ENCODE measurements at regions not wholly inside any gene's neighbourhood (a gene's known extent, or its start where the extent isn't known, plus 50 kb on each side); places are given as distances from the start of the nearest gene placed in this dataset.
A peak's percentile ranks its signal among the peaks of the same experiment; 100 is the strongest.
"Not testable (repeated sequence)": the region's sequence is repeated elsewhere in the genome, so short reads cannot be mapped to it uniquely, and the experiment has no call there.

- H3K4me1 ChIP-seq; H3K9me3 ChIP-seq; in situ Hi-C loops (cut with MboI; ENCODE audit: low sequenced_read_pairs in 4 of 4); H3K27ac ChIP-seq; H3K4me3 ChIP-seq; DNase-seq; ATAC-seq; H3K36me3 ChIP-seq; intact Hi-C loops (cut with DNase I; ENCODE audit: low total_unique reads); H3K27me3 ChIP-seq: not testable (repeated sequence)
Observed at GRCh38 chr11:3476084-3476936, 97.4 kb upstream of the ZNF195 start.

GRCh38 chr11:3468963-3469362 is 90.0 kb upstream of the ZNF195 start:
- H3K4me1 ChIP-seq; ATAC-seq; intact Hi-C loops (cut with DNase I; ENCODE audit: low total_unique reads); H3K9me3 ChIP-seq; DNase-seq; H3K4me3 ChIP-seq; H3K27me3 ChIP-seq; H3K36me3 ChIP-seq; H3K27ac ChIP-seq: not testable (repeated sequence)
- in situ Hi-C loops (cut with MboI; ENCODE audit: low sequenced_read_pairs in 4 of 4), result loop anchor here in 3 of 4 donors (25.0 kb wide), 2 partner anchors 118 to 368 kb away; partner anchors contain the start of gene RHOG (in 3 of the 3)

- DNase-seq; H3K4me1 ChIP-seq; H3K36me3 ChIP-seq; H3K27ac ChIP-seq; intact Hi-C loops (cut with DNase I; ENCODE audit: low total_unique reads); ATAC-seq; H3K4me3 ChIP-seq; H3K9me3 ChIP-seq; H3K27me3 ChIP-seq: not testable (repeated sequence)
- in situ Hi-C loops (cut with MboI; ENCODE audit: low sequenced_read_pairs in 4 of 4), result loop anchor here in 3 of 4 donors (25.0 kb wide), 2 partner anchors 120 to 370 kb away; partner anchors contain the start of gene RHOG (in 3 of the 3)
Observed at GRCh38 chr11:3467599-3467998, 88.7 kb upstream of the ZNF195 start.

- intact Hi-C loops (cut with DNase I; ENCODE audit: low total_unique reads), result loop anchor here (10.0 kb wide), 1 partner anchor 389 kb away; the partner anchor contains the start of gene RHOG
- not testable (repeated sequence) for H3K4me1 ChIP-seq, H3K36me3 ChIP-seq, DNase-seq, H3K27me3 ChIP-seq, H3K4me3 ChIP-seq, ATAC-seq, H3K27ac ChIP-seq, H3K9me3 ChIP-seq
- in situ Hi-C loops (cut with MboI; ENCODE audit: low sequenced_read_pairs in 4 of 4), result loop anchor here in 3 of 4 donors (25.0 kb wide), 2 partner anchors 132 to 382 kb away; partner anchors contain the start of gene RHOG (in 3 of the 3)
Observed at GRCh38 chr11:3455666-3456065, 76.7 kb upstream of the ZNF195 start.

- not testable (repeated sequence) for H3K27me3 ChIP-seq, H3K4me3 ChIP-seq
- in situ Hi-C loops (cut with MboI; ENCODE audit: low sequenced_read_pairs in 4 of 4), result loop anchor here in 3 of 4 donors (25.0 kb wide), 2 partner anchors 132 to 382 kb away; partner anchors contain the start of gene RHOG (in 3 of the 3)
Observed at GRCh38 chr11:3454844-3455243, 75.9 kb upstream of the ZNF195 start.

GRCh38 chr11:3453596-3454256 is 74.8 kb upstream of the ZNF195 start:
- not testable (repeated sequence) for H3K36me3 ChIP-seq, H3K9me3 ChIP-seq, H3K27me3 ChIP-seq, H3K4me1 ChIP-seq, ATAC-seq, H3K27ac ChIP-seq, DNase-seq, H3K4me3 ChIP-seq
- intact Hi-C loops (cut with DNase I; ENCODE audit: low total_unique reads) (loop anchor here (1.0 to 10.0 kb wide), 2 partner anchors 128 to 391 kb away; partner anchors contain the start of gene RHOG), in situ Hi-C loops (cut with MboI; ENCODE audit: low sequenced_read_pairs in 4 of 4) (loop anchor here in 3 of 4 donors (25.0 kb wide), 2 partner anchors 134 to 384 kb away; partner anchors contain the start of gene RHOG (in 3 of the 3))

More at GRCh38 chr11:3454844-3455243, 75.9 kb upstream of the ZNF195 start:
- peak; percentile 69 to 88 (median 77) for TF ChIP-seq CTCF (IDR thresholded peaks at IDR 0.05 in 4 of 5, conservative IDR thresholded peaks at IDR 0.05 in 1 of 5)
- H3K9me3 ChIP-seq, H3K27ac ChIP-seq, ATAC-seq, H3K36me3 ChIP-seq, H3K4me1 ChIP-seq: not testable (repeated sequence)
- intact Hi-C loops (cut with DNase I; ENCODE audit: low total_unique reads), result loop anchor here (1.0 to 10.0 kb wide), 2 partner anchors 126 to 390 kb away; partner anchors contain the start of gene RHOG
- peak; percentile 27 to 40 for DNase-seq

- in situ Hi-C loops (cut with MboI; ENCODE audit: low sequenced_read_pairs in 4 of 4), result loop anchor here in 3 of 4 donors (25.0 kb wide), 2 partner anchors 136 to 386 kb away; partner anchors contain the start of gene RHOG (in 3 of the 3)
- intact Hi-C loops (cut with DNase I; ENCODE audit: low total_unique reads), result loop anchor here (10.0 kb wide), 1 partner anchor 394 kb away; the partner anchor contains the start of gene RHOG
Observed at GRCh38 chr11:3450822-3451221, 71.9 kb upstream of the ZNF195 start.

GRCh38 chr11:3445535-3445934 is 66.6 kb upstream of the ZNF195 start:
- ATAC-seq; H3K27ac ChIP-seq; H3K36me3 ChIP-seq; H3K4me1 ChIP-seq; DNase-seq; intact Hi-C loops (cut with DNase I; ENCODE audit: low total_unique reads); H3K9me3 ChIP-seq; H3K4me3 ChIP-seq; in situ Hi-C loops (cut with MboI; ENCODE audit: low sequenced_read_pairs in 4 of 4); H3K27me3 ChIP-seq: not testable (repeated sequence)

More at GRCh38 chr11:3450822-3451221, 71.9 kb upstream of the ZNF195 start:
- not testable (repeated sequence) for H3K27ac ChIP-seq, H3K27me3 ChIP-seq, H3K36me3 ChIP-seq, H3K4me3 ChIP-seq, H3K9me3 ChIP-seq, DNase-seq, ATAC-seq, H3K4me1 ChIP-seq

GRCh38 chr11:3444420-3444744 is 65.4 kb upstream of the ZNF195 start:
- DNase-seq; H3K4me1 ChIP-seq; H3K9me3 ChIP-seq; H3K27me3 ChIP-seq; H3K36me3 ChIP-seq; ATAC-seq; intact Hi-C loops (cut with DNase I; ENCODE audit: low total_unique reads); H3K27ac ChIP-seq; H3K4me3 ChIP-seq; in situ Hi-C loops (cut with MboI; ENCODE audit: low sequenced_read_pairs in 4 of 4): not testable (repeated sequence)

- H3K9me3 ChIP-seq; intact Hi-C loops (cut with DNase I; ENCODE audit: low total_unique reads); H3K27me3 ChIP-seq; ATAC-seq; H3K27ac ChIP-seq; DNase-seq; in situ Hi-C loops (cut with MboI; ENCODE audit: low sequenced_read_pairs in 4 of 4); H3K4me3 ChIP-seq; H3K4me1 ChIP-seq; H3K36me3 ChIP-seq: not testable (repeated sequence)
Observed at GRCh38 chr11:3443700-3444419, 64.9 kb upstream of the ZNF195 start.

Measured in gastrocnemius medialis (tissue), 4 donors.